HG03571 (cell line): ENCODE measurements at regions not wholly inside any gene's neighbourhood (a gene's known extent, or its start where the extent isn't known, plus 50 kb on each side); places are given as distances from the start of the nearest gene placed in this dataset.

Experiments
- ATAC-seq: cut with Tn5 transposase; IDR thresholded peaks from one replicate; pipeline ENCODE4 v1.9.1; 2021; ENCODE audit not compliant: unreplicated experiment

GRCh38 chr17:56737421-56738161, 96.1 kb downstream of the C17orf67 start:
- no peak for ATAC-seq

GRCh38 chr17:56739376-56739775, 94.3 kb downstream of the C17orf67 start:
- ATAC-seq, result no peak

GRCh38 chr17:56739776-56740175, 93.9 kb downstream of the C17orf67 start:
- ATAC-seq, result no peak

- ATAC-seq, result no peak
Measured at GRCh38 chr17:56740481-56740880, 93.2 kb downstream of the C17orf67 start.
